ENCODE measurements at regions not wholly inside any gene's neighbourhood (a gene's known extent, or its start where the extent isn't known, plus 50 kb on each side); places are given as distances from the start of the nearest gene placed in this dataset.

DNA sequence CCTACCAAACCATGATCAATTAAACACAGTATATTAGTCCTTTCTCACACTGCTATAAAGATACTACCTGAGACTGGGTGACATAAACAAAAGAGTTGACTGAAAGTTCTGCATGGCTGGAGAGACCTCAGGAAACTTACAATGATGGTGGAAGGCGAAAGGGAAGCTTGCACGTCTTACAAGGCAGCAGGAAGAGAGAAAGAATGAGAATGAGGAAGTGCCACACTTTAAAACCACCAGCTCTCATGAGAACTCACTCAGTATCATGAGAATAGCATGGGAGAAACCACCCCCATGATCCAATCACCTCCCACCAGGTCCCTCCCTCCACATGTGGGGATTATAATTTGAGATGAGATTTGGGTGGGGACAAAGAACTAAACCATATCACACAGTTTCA lies 324.9 kb upstream of the ZNF507 start:
- H4K20me1 ChIP-seq (ENCODE audit: insufficient read depth, low read length) = no peaks in the 10 kb centered on the region
- no peak overlapping the region for H2AFZ ChIP-seq (replicated peaks; ENCODE audit: low read length, poor library complexity)
- H2BK5ac ChIP-seq (ENCODE audit: low read depth, low read length, poor library complexity, severe bottlenecking) = no peak overlapping the region
- H4K8ac ChIP-seq (ENCODE audit: low read depth in 2 of 2, low read length in 2 of 2) = no peak overlapping the region
- no peak overlapping the region for H3K27ac ChIP-seq (ENCODE audit: insufficient read depth, low read length)
- H2BK15ac ChIP-seq (ENCODE audit: low read depth, low read length) = no peak overlapping the region
- H3K9me3 ChIP-seq (ENCODE audit: control insufficient read depth, insufficient read depth, low read length) = peaks cover 3% of the 10 kb centered on the region
- H3K18ac ChIP-seq (ENCODE audit: low read depth, low read length) = no peak overlapping the region
- no peaks in the 10 kb centered on the region for H3K36me3 ChIP-seq (ENCODE audit: control insufficient read depth, insufficient read depth, low read length)
- no peak overlapping the region for H4K5ac ChIP-seq (ENCODE audit: low read depth, low read length)
- H3K14ac ChIP-seq (replicated peaks; ENCODE audit: low read depth, low read length) = no peak overlapping the region
- intact Hi-C loops (cut with micrococcal nuclease) (no loop called here), in situ Hi-C loops (cut with MboI; ENCODE audit: low sequenced_read_pairs) (no loop called here), dilution Hi-C loops (cut with HindIII; ENCODE audit: low sequenced_read_pairs, unreplicated experiment) (no loop called here)
- no peak overlapping the region for H3K9ac ChIP-seq (ENCODE audit: low read depth, low read length)
- H4K91ac ChIP-seq (ENCODE audit: insufficient read depth, low read depth, low read length) = no peak overlapping the region
- no TSS peak for BruUV-seq (replicated peaks)
- H3K79me1 ChIP-seq (ENCODE audit: low read depth in 1 of 2, low read length in 2 of 2) = no peaks in the 10 kb centered on the region
- ChIA-PET POLR2A (ENCODE audit: unreplicated experiment) (no interaction called here), CTCF (no interaction called here)
- no CpG with 5 or more reads among the region's 2 CpGs for WGBS, 2 experiments (ENCODE audit: extremely low coverage in 2 of 2, insufficient read length in 1 of 2)
- no peak overlapping the region for H2BK120ac ChIP-seq (ENCODE audit: low read depth, low read length)
- no peaks in the 10 kb centered on the region for H3K9me1 ChIP-seq (ENCODE audit: insufficient read depth, low read length)
- H3K4me2 ChIP-seq (ENCODE audit: low read depth, low read length) = no peak overlapping the region
- TF ChIP-seq RFX5 (IDR thresholded peaks at IDR 0.05; ENCODE audit: low read depth, low read length) (no peak), MAFK (IDR thresholded peaks at IDR 0.05; ENCODE audit: low read depth, low read length) (no peak), NFE2L2 (IDR thresholded peaks at IDR 0.05; ENCODE audit: low read depth, low read length) (no peak), MAZ (IDR thresholded peaks at IDR 0.05; ENCODE audit: borderline replicate concordance, low read depth, low read length) (no peak), CHD1 (IDR thresholded peaks at IDR 0.05; ENCODE audit: low read depth, low read length) (no peak), RCOR1 (IDR thresholded peaks at IDR 0.05; ENCODE audit: insufficient replicate concordance, low read length) (no peak), CEBPB (IDR thresholded peaks at IDR 0.05; ENCODE audit: low read depth, low read length) (no peak)
- no peaks in the 10 kb centered on the region for H3K27me3 ChIP-seq (ENCODE audit: control insufficient read depth, insufficient read depth, low read length)
- no peak overlapping the region for H2AK9ac ChIP-seq (replicated peaks; ENCODE audit: low read depth, low read length, poor library complexity)
- no peak overlapping the region for H3K4ac ChIP-seq (ENCODE audit: low read depth, low read length)
- no peak overlapping the region for H3K56ac ChIP-seq (ENCODE audit: extremely low read depth, insufficient read depth, low read length)
- H2BK20ac ChIP-seq (ENCODE audit: low read depth, low read length) = no peak overlapping the region
- no peaks in the 10 kb centered on the region for H3K4me1 ChIP-seq (ENCODE audit: control insufficient read depth, insufficient read depth, low read length)
- DNase-seq = no peak
- H3K23ac ChIP-seq (ENCODE audit: low read depth, low read length) = no peak overlapping the region
- ATAC-seq (ENCODE audit: low read depth) = no peak
- no peak overlapping the region for H2AK5ac ChIP-seq (ENCODE audit: low read depth, low read length)
- no peak overlapping the region for H3K4me3 ChIP-seq (ENCODE audit: insufficient read depth, low read depth, low read length)

Data from IMR-90 (cell line).